OCI-LY7 (cell line): ENCODE measurements at regions not wholly inside any gene's neighbourhood (a gene's known extent, or its start where the extent isn't known, plus 50 kb on each side); places are given as distances from the start of the nearest gene placed in this dataset.

Experiments
- CTCF ChIP-seq: fragments of 200-600 bp; sonication (generic); conservative IDR thresholded peaks from 2 replicates; pipeline ENCODE4 v1.5.1; 2014; ENCODE audit warnings: mild to moderate bottlenecking, antibody characterized with exemption, low read length, moderate library complexity, mixed read lengths
- EZH2phosphoT487 ChIP-seq: fragments of 200-600 bp; sonication (generic); IDR thresholded peaks from 2 replicates; pipeline ENCODE4 v1.6.1; 2018; ENCODE audit warnings: low read depth, borderline replicate concordance, mild to moderate bottlenecking, mixed run types, antibody characterized with exemption, low read length, moderate library complexity, mixed read lengths

- TF ChIP-seq CTCF (no peak), EZH2phosphoT487 (no peak)
These were observed 668.3 kb upstream of the ZNF385D start for GRCh38 chr3:22419261-22419660.
